MG63 (cell line): ENCODE measurements at regions not wholly inside any gene's neighbourhood (a gene's known extent, or its start where the extent isn't known, plus 50 kb on each side); places are given as distances from the start of the nearest gene placed in this dataset.

Source experiments
- DNase-seq: peaks from one replicate; pipeline ENCODE4 v3.0.0-alpha.2; 2020
- H3K27me3 ChIP-seq: fragments of 250-450 bp; sonication (Bioruptor Pico); 2 replicates; pipeline ENCODE4 v1.5.1; 2020; ENCODE audit warnings: mild to moderate bottlenecking, moderate library complexity
- H3K36me3 ChIP-seq: fragments of 250-450 bp; sonication (Bioruptor Pico); 2 replicates; pipeline ENCODE4 v1.5.1; 2020; ENCODE audit warnings: mild to moderate bottlenecking, moderate library complexity
- H3K4me3 ChIP-seq: fragments of 250-450 bp; sonication (Bioruptor Pico); 2 replicates; pipeline ENCODE4 v1.5.1; 2020; ENCODE audit warnings: mild to moderate bottlenecking, moderate library complexity
- H3K9me3 ChIP-seq: fragments of 250-450 bp; sonication (Bioruptor Pico); 2 replicates; pipeline ENCODE4 v1.5.1; 2020; ENCODE audit warnings: mild to moderate bottlenecking, moderate library complexity

GRCh38 chr16:65202461-65202860, 80.6 kb upstream of the CDH11 start:
- Histone ChIP-seq H3K4me3 (no peak overlapping the region), H3K36me3 (no peaks in the 10 kb centered on the region), H3K27me3 (no peaks in the 10 kb centered on the region), H3K9me3 (no peaks in the 10 kb centered on the region)
- no peak for DNase-seq

GRCh38 chr16:65201511-65201910, 79.6 kb upstream of the CDH11 start:
- no peaks in the 10 kb centered on the region for H3K36me3 ChIP-seq
- no peaks in the 10 kb centered on the region for H3K27me3 ChIP-seq
- no peak for DNase-seq
- H3K4me3 ChIP-seq: peak overlapping the region; percentile 16
- H3K9me3 ChIP-seq: no peaks in the 10 kb centered on the region

GRCh38 chr16:65200857-65201256, 79.0 kb upstream of the CDH11 start:
- no peak for DNase-seq
- H3K36me3 ChIP-seq: no peaks in the 10 kb centered on the region
- no peaks in the 10 kb centered on the region for H3K27me3 ChIP-seq
- H3K9me3 ChIP-seq: no peaks in the 10 kb centered on the region
- H3K4me3 ChIP-seq: no peak overlapping the region

- no peaks in the 10 kb centered on the region for H3K36me3 ChIP-seq
- no peak for DNase-seq
- H3K4me3 ChIP-seq: no peak overlapping the region
- H3K27me3 ChIP-seq: no peaks in the 10 kb centered on the region
- H3K9me3 ChIP-seq: no peaks in the 10 kb centered on the region
Observed at GRCh38 chr16:65200156-65200773, 78.4 kb upstream of the CDH11 start.

- no peak overlapping the region for H3K4me3 ChIP-seq
- H3K27me3 ChIP-seq: no peaks in the 10 kb centered on the region
- no peaks in the 10 kb centered on the region for H3K36me3 ChIP-seq
- no peak for DNase-seq
- no peaks in the 10 kb centered on the region for H3K9me3 ChIP-seq
Observed at GRCh38 chr16:65196420-65197075, 74.7 kb upstream of the CDH11 start.

- no peak for DNase-seq
Observed at GRCh38 chr16:65195998-65196397, 74.1 kb upstream of the CDH11 start.

GRCh38 chr16:65185241-65185778, 63.4 kb upstream of the CDH11 start:
- no peak for DNase-seq
- H3K9me3 ChIP-seq: no peaks in the 10 kb centered on the region
- H3K27me3 ChIP-seq: no peaks in the 10 kb centered on the region
- H3K36me3 ChIP-seq: no peaks in the 10 kb centered on the region
- no peak overlapping the region for H3K4me3 ChIP-seq

More at GRCh38 chr16:65195998-65196397, 74.1 kb upstream of the CDH11 start:
- Histone ChIP-seq H3K27me3 (no peaks in the 10 kb centered on the region), H3K4me3 (no peak overlapping the region), H3K36me3 (no peaks in the 10 kb centered on the region), H3K9me3 (no peaks in the 10 kb centered on the region)

GRCh38 chr16:65181071-65181561, 59.3 kb upstream of the CDH11 start:
- H3K4me3 ChIP-seq: no peak overlapping the region
- H3K27me3 ChIP-seq: no peaks in the 10 kb centered on the region
- no peaks in the 10 kb centered on the region for H3K36me3 ChIP-seq
- DNase-seq: no peak
- no peaks in the 10 kb centered on the region for H3K9me3 ChIP-seq

GRCh38 chr16:65178151-65178550, 56.3 kb upstream of the CDH11 start:
- H3K27me3 ChIP-seq: no peaks in the 10 kb centered on the region
- no peaks in the 10 kb centered on the region for H3K36me3 ChIP-seq
- no peak overlapping the region for H3K4me3 ChIP-seq
- no peaks in the 10 kb centered on the region for H3K9me3 ChIP-seq
- DNase-seq: peak; percentile 30

- Histone ChIP-seq H3K9me3 (no peaks in the 10 kb centered on the region), H3K27me3 (no peaks in the 10 kb centered on the region), H3K36me3 (no peaks in the 10 kb centered on the region), H3K4me3 (no peak overlapping the region)
- peak; percentile 23 for DNase-seq
Observed at GRCh38 chr16:65176603-65177002, 54.7 kb upstream of the CDH11 start.

GRCh38 chr16:65172356-65172755, 50.5 kb upstream of the CDH11 start:
- Histone ChIP-seq H3K27me3 (no peaks in the 10 kb centered on the region), H3K4me3 (no peak overlapping the region), H3K36me3 (no peaks in the 10 kb centered on the region), H3K9me3 (no peaks in the 10 kb centered on the region)
- DNase-seq: no peak
